ENCODE measurements at regions not wholly inside any gene's neighbourhood (a gene's known extent, or its start where the extent isn't known, plus 50 kb on each side); places are given as distances from the start of the nearest gene placed in this dataset.

DNA sequence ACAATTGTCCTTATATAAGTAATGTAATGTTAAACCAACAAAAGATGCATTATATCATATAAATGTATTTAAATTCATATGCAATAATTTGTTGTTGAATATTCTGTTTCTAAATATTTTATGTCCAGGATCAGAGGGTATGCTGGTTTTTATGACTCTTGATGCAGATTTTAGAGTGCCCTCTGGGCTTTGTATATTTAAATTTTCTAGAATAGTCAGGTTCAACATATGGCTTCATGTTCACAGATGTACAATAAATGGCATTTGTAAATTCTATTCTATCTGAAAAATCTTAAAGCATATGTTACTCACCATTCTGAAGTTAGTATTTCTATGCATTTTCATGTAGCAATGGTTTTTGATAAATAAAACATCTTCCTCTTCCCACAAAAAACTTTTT is 1555.4 kb downstream of the PCDH18 start:
- ChIA-PET CTCF (no interaction called here), POLR2A (no interaction called here)
- no peaks in the 10 kb centered on the region for H3K9me3 ChIP-seq (ENCODE audit: control insufficient read depth, insufficient read depth, low read length)
- no peaks in the 10 kb centered on the region for H3K27me3 ChIP-seq (ENCODE audit: control insufficient read depth, insufficient read depth, low read length)
- no peak for DNase-seq (ENCODE audit: low read depth, low spot score)
- H3K4me3 ChIP-seq (ENCODE audit: low read depth, low read length), result no peak overlapping the region
- TF ChIP-seq, protein P1, sequence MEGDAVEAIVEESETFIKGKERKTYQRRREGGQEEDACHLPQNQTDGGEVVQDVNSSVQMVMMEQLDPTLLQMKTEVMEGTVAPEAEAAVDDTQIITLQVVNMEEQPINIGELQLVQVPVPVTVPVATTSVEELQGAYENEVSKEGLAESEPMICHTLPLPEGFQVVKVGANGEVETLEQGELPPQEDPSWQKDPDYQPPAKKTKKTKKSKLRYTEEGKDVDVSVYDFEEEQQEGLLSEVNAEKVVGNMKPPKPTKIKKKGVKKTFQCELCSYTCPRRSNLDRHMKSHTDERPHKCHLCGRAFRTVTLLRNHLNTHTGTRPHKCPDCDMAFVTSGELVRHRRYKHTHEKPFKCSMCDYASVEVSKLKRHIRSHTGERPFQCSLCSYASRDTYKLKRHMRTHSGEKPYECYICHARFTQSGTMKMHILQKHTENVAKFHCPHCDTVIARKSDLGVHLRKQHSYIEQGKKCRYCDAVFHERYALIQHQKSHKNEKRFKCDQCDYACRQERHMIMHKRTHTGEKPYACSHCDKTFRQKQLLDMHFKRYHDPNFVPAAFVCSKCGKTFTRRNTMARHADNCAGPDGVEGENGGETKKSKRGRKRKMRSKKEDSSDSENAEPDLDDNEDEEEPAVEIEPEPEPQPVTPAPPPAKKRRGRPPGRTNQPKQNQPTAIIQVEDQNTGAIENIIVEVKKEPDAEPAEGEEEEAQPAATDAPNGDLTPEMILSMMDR (IDR thresholded peaks at IDR 0.05; ENCODE audit: low read depth, low read length), result no peak
- no peak overlapping the region for H3K27ac ChIP-seq (ENCODE audit: low read depth, low read length)

DNA sequence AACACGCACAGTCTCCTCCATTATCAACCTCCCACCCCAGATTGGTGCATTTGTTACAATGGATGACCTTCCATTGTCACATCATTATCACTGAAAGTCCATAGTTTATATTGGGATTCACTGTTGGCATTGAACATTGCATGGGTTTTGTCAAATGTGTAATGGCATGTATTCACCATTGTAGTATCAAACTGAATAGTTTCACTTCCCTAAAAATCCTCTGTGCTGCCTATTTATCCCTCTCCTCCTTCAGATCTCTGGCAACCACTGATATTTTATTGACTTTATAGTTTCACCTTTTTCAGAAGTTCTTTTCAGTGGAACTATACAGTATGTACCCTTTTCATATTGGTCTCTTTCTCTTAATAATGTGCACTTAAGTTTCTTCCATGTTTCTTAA is 1565.4 kb downstream of the PCDH18 start:
- TF ChIP-seq, protein P1 (IDR thresholded peaks at IDR 0.05; ENCODE audit: low read depth, low read length), result no peak
- CTCF ChIA-PET, result no interaction called here
- DNase-seq (ENCODE audit: low read depth, low spot score), result no peak
- Histone ChIP-seq H3K27me3 (ENCODE audit: control insufficient read depth, insufficient read depth, low read length) (no peaks in the 10 kb centered on the region), H3K27ac (ENCODE audit: low read depth, low read length) (no peak overlapping the region), H3K9me3 (ENCODE audit: control insufficient read depth, insufficient read depth, low read length) (no peaks in the 10 kb centered on the region), H3K4me3 (ENCODE audit: low read depth, low read length) (no peak overlapping the region)
- POLR2A ChIA-PET, result no interaction called here

DNA sequence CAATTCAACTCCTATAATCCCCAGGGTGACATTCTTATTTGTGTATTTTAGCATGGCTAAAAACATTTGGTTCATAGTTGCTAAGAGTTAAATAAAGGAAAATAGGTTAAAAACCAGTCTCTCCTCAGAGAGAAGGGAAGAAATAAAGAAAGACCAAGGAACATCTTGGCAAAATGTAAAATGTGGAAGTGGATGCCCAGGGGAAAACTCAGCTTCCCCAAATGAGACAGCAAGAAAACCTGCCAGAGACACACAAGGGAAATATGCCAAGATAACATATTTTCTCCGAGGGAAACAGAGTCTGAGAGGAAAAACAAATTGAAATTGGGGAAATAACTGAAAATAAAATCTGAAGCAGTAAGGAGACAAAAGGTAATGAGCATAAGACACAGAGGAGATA is 1569.3 kb downstream of the PCDH18 start:
- no peak for DNase-seq (ENCODE audit: low read depth, low spot score)
- H3K27ac ChIP-seq (ENCODE audit: low read depth, low read length), result no peak overlapping the region
- H3K4me3 ChIP-seq (ENCODE audit: low read depth, low read length), result no peak overlapping the region
- H3K27me3 ChIP-seq (ENCODE audit: control insufficient read depth, insufficient read depth, low read length), result no peaks in the 10 kb centered on the region
- TF ChIP-seq, protein P1 (IDR thresholded peaks at IDR 0.05; ENCODE audit: low read depth, low read length), result no peak
- ChIA-PET POLR2A (no interaction called here), CTCF (no interaction called here)
- no peaks in the 10 kb centered on the region for H3K9me3 ChIP-seq (ENCODE audit: control insufficient read depth, insufficient read depth, low read length)

DNA sequence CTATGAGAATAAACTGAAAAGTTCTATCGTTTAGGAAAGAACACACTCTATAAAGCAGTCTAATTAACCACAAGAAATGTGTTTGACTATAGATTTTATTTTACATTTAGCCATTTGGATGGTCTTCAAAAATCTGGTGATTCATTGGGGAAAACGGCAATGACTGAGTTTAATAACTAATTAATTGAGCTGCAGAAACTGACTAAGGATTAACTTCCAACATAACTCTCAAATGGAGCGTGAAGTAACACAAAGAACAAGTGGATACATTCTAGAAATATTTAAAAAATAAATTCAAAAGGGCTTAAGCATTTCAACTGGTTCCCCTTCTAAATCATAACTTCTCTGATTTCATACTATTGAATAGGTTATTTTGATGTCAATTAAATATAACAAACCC is 1582.4 kb downstream of the PCDH18 start:
- no peaks in the 10 kb centered on the region for H3K9me3 ChIP-seq (ENCODE audit: control insufficient read depth, insufficient read depth, low read length)
- no peak overlapping the region for H3K27ac ChIP-seq (ENCODE audit: low read depth, low read length)
- POLR2A ChIA-PET, result no interaction called here
- CTCF ChIA-PET, result no interaction called here
- H3K27me3 ChIP-seq (ENCODE audit: control insufficient read depth, insufficient read depth, low read length), result no peaks in the 10 kb centered on the region
- TF ChIP-seq, protein P1 (IDR thresholded peaks at IDR 0.05; ENCODE audit: low read depth, low read length), result no peak
- H3K4me3 ChIP-seq (ENCODE audit: low read depth, low read length), result no peak overlapping the region
- no peak for DNase-seq (ENCODE audit: low read depth, low spot score)

DNA sequence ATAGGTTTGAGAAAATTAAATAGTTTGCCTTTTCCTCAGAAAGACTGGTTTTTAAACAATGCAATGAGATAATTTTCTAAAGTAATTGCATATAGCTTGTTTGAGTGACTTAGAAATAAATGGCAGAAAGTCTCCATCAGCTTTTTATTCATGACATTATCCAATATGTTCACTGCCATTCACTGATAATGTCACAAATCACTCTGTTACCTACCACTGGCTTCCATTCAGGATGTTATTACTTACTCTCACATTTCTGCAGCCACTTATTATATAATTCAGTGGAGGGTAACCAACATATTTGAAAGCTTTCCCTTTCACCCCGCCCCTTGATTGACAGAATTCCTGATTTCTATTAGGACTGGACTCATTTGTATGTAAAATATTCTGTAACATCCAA is 1583.5 kb downstream of the PCDH18 start:
- Histone ChIP-seq H3K4me3 (ENCODE audit: low read depth, low read length) (no peak overlapping the region), H3K27ac (ENCODE audit: low read depth, low read length) (no peak overlapping the region), H3K9me3 (ENCODE audit: control insufficient read depth, insufficient read depth, low read length) (no peaks in the 10 kb centered on the region), H3K27me3 (ENCODE audit: control insufficient read depth, insufficient read depth, low read length) (no peaks in the 10 kb centered on the region)
- DNase-seq (ENCODE audit: low read depth, low spot score), result no peak
- TF ChIP-seq, protein P1 (IDR thresholded peaks at IDR 0.05; ENCODE audit: low read depth, low read length), result no peak
- ChIA-PET CTCF (no interaction called here), POLR2A (no interaction called here)
